ENCODE measurements at regions not wholly inside any gene's neighbourhood (a gene's known extent, or its start where the extent isn't known, plus 50 kb on each side); places are given as distances from the start of the nearest gene placed in this dataset.

GRCh38 chr14:34183478-34183877 lies 232.6 kb upstream of the EGLN3 start:
- no peaks in the 10 kb centered on the region for H3K9me3 ChIP-seq
- WGBS, 2 donors (ENCODE audit: low coverage in 1 of 2) = 83 to 86% methylated on average over 6 to 7 of the region's 7 CpGs
- H3K4me1 ChIP-seq = no peaks in the 10 kb centered on the region
- no peak for ATAC-seq
- H3K27me3 ChIP-seq = no peaks in the 10 kb centered on the region
- H3K36me3 ChIP-seq = no peaks in the 10 kb centered on the region
- no peak overlapping the region for H3K27ac ChIP-seq
- TF ChIP-seq EP300 (IDR thresholded peaks at IDR 0.05) (no peak), CTCF (IDR thresholded peaks at IDR 0.05) (no peak), POLR2A (IDR thresholded peaks at IDR 0.05) (no peak), POLR2AphosphoS5 (IDR thresholded peaks at IDR 0.05) (no peak)
- no peak overlapping the region for H3K4me3 ChIP-seq

GRCh38 chr14:34181338-34181737 lies 230.5 kb upstream of the EGLN3 start:
- WGBS, 2 donors (ENCODE audit: low coverage in 1 of 2) = 78 to 83% methylated on average over 1 to 2 of the region's 2 CpGs
- no peak for TF ChIP-seq CTCF (IDR thresholded peaks at IDR 0.05)
- TF ChIP-seq EP300 (IDR thresholded peaks at IDR 0.05) = no peak
- TF ChIP-seq POLR2AphosphoS5 (IDR thresholded peaks at IDR 0.05) = no peak
- TF ChIP-seq POLR2A (IDR thresholded peaks at IDR 0.05) = no peak

GRCh38 chr14:34180869-34181268 lies 230.0 kb upstream of the EGLN3 start:
- no peak overlapping the region for H3K4me3 ChIP-seq
- whole genome bisulfite sequencing, 2 donors (ENCODE audit: low coverage in 1 of 2) = 74 to 82% methylated on average over 2 of the region's 2 CpGs
- no peaks in the 10 kb centered on the region for H3K36me3 ChIP-seq
- no peak overlapping the region for H3K27ac ChIP-seq
- ATAC-seq = no peak
- H3K27me3 ChIP-seq = no peaks in the 10 kb centered on the region
- no peaks in the 10 kb centered on the region for H3K9me3 ChIP-seq
- no peaks in the 10 kb centered on the region for H3K4me1 ChIP-seq
- TF ChIP-seq CTCF (IDR thresholded peaks at IDR 0.05) (no peak), POLR2A (IDR thresholded peaks at IDR 0.05) (no peak), POLR2AphosphoS5 (IDR thresholded peaks at IDR 0.05) (no peak), EP300 (IDR thresholded peaks at IDR 0.05) (no peak)

More at GRCh38 chr14:34181338-34181737, 230.5 kb upstream of the EGLN3 start:
- Histone ChIP-seq H3K9me3 (no peaks in the 10 kb centered on the region), H3K4me3 (no peak overlapping the region), H3K27me3 (no peaks in the 10 kb centered on the region), H3K36me3 (no peaks in the 10 kb centered on the region), H3K4me1 (no peaks in the 10 kb centered on the region), H3K27ac (no peak overlapping the region)
- no peak for ATAC-seq

GRCh38 chr14:34180434-34180833 lies 229.6 kb upstream of the EGLN3 start:
- 66% methylated on average over 3 to 4 of the region's 4 CpGs for WGBS, 2 donors (ENCODE audit: low coverage in 1 of 2)
- TF ChIP-seq POLR2AphosphoS5 (IDR thresholded peaks at IDR 0.05) = no peak
- TF ChIP-seq POLR2A (IDR thresholded peaks at IDR 0.05) = no peak
- TF ChIP-seq CTCF (IDR thresholded peaks at IDR 0.05) = no peak
- no peak for TF ChIP-seq EP300 (IDR thresholded peaks at IDR 0.05)
- no peaks in the 10 kb centered on the region for H3K9me3 ChIP-seq
- no peaks in the 10 kb centered on the region for H3K36me3 ChIP-seq
- no peak overlapping the region for H3K4me3 ChIP-seq
- ATAC-seq = no peak
- no peaks in the 10 kb centered on the region for H3K4me1 ChIP-seq
- no peaks in the 10 kb centered on the region for H3K27me3 ChIP-seq
- H3K27ac ChIP-seq = no peak overlapping the region

- Histone ChIP-seq H3K27me3 (no peaks in the 10 kb centered on the region), H3K9me3 (no peaks in the 10 kb centered on the region), H3K36me3 (no peaks in the 10 kb centered on the region), H3K4me3 (no peak overlapping the region), H3K27ac (no peak overlapping the region), H3K4me1 (no peaks in the 10 kb centered on the region)
- WGBS, 2 donors (ENCODE audit: low coverage in 1 of 2) = 81 to 100% methylated on average over 1 of the region's 1 CpG
- ATAC-seq = no peak
- TF ChIP-seq POLR2A (IDR thresholded peaks at IDR 0.05) = no peak
- no peak for TF ChIP-seq POLR2AphosphoS5 (IDR thresholded peaks at IDR 0.05)
- no peak for TF ChIP-seq EP300 (IDR thresholded peaks at IDR 0.05)
- no peak for TF ChIP-seq CTCF (IDR thresholded peaks at IDR 0.05)
These were observed 228.9 kb upstream of the EGLN3 start for GRCh38 chr14:34179727-34180126.
